IPS DF 19.7 (cell line): ENCODE measurements at regions not wholly inside any gene's neighbourhood (a gene's known extent, or its start where the extent isn't known, plus 50 kb on each side); places are given as distances from the start of the nearest gene placed in this dataset.
A peak's percentile ranks its signal among the peaks of the same experiment; 100 is the strongest.
"Not testable (repeated sequence)": the region's sequence is repeated elsewhere in the genome, so short reads cannot be mapped to it uniquely, and the experiment has no call there.

Experiments
- DNase-seq: peaks from one replicate; pipeline ENCODE4 v3.0.0-alpha.2; 2013; ENCODE audit warnings: low read depth, low spot score

GRCh38 chr10:53664282-53665019, 891.9 kb upstream of the MBL2 start:
- no peak for DNase-seq

GRCh38 chr10:53650794-53651193, 878.2 kb upstream of the MBL2 start:
- no peak for DNase-seq

DNA sequence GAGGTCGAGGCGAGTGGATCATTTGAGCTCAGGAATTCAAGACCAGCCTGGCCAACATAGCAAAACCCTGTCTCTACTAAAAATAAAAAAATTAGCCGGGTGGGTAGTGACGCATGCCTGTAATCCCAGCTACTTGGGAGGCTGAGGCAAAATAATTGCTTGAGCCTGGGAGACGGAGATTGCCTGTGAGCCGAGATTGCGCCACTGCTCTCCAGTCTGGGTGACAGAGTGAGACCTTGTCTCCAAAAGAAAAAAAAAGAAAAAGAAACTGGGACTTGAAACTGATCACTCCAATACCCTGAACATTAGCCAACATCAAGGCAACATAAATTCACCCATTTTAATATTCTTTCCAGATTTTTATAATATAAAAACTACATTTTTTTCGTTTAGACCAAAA, 874.6 kb upstream of the MBL2 start:
- not testable (repeated sequence) for DNase-seq

- no peak for DNase-seq
These were observed 873.9 kb upstream of the MBL2 start for GRCh38 chr10:53646525-53646924.

DNA sequence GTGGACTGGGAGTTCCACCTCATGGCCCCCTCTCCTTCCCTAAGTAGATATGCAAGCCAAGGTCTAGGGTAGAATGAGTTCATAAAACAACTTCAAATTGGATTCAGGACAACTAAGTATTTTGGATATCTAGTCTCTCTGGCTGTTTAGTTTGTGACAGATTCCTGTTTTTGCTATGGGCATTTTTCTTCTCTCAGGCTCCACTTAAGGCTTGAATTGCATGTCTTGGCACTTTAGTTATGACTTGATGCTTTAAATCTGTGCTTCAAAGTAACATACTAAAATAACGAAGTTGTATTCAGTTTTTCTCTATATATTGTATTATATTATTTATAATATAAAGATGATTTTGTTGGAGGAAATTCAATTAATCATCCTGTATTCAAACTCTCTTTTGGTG, 873.4 kb upstream of the MBL2 start:
- DNase-seq, result no peak

DNA sequence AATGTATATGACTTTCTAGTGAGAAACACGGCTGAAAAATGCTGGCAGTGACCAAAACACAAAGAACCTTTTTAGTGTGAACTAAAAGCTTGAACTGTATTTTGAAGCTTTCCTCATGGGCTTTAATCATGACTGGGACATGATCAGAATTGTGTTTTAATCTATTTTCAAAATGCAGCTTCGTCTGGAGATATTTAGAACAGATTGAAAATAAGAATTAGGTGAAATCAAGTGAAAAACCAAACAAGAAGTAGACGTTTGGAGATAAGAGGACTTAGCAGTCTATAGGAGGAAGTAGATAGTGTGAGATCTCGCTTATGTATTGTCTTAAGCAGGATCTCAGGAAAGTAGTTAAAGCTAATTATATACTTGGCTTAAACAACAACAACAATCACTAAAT, 865.4 kb upstream of the MBL2 start:
- no peak for DNase-seq

DNA sequence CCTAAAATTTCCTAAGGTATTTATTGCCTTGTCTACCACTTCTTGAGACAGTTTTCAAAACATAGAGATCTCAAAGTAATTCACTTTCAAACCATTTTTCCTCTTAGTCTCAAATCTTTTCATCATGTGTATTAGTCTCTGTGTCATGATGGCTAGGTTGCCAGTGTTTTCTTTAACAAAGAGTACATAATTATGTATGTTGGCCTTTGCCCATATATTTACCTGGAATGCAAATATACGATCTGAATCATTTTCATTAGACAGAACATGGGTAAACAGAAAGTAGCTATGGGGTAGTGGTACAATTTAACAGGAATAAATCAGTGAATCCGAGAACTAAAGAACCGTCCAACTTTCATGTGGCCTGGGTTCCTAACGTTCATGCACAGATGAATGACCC, 852.1 kb upstream of the MBL2 start:
- DNase-seq, result no peak

GRCh38 chr10:53622201-53622600, 849.6 kb upstream of the MBL2 start:
- DNase-seq, result no peak

DNA sequence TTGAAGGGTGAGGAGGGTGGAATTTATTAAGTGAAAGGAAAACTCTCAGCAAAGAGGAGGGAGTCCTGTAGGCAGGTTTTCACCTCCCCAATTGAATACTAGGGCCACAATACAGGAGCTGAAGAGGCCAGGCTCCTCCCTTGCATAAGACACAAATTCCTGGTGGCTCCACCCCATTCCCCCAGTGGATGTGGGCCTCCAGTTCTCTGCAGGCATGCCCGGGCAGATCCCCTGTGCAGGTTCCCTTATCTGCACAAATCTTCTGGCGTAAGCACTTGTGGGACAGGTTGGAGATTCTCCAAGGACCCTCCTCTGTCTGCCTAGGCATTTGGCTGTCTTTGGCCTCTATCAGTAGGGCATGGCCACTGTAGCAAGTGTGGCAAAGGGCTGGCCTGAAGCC, 847.1 kb upstream of the MBL2 start:
- DNase-seq, result no peak

DNA sequence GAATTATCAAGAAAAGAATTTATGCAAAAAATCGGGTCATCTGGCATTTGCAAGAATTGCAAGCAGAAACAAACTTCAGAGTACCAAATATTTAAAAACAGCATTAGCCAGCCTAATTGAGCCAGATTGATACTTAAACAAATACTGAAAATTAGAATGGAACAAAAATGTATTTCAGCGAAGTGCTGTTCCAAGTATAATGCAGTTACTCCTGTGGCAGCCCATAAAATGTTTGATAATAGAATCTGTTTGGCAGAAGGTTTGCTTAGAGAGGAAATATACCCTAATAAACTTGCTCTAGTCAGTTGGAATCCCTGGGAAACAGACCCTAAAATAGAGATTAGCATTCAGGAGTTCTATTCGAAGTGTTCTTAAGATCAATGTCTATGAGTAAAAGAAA, 835.1 kb upstream of the MBL2 start:
- DNase-seq, result no peak

DNA sequence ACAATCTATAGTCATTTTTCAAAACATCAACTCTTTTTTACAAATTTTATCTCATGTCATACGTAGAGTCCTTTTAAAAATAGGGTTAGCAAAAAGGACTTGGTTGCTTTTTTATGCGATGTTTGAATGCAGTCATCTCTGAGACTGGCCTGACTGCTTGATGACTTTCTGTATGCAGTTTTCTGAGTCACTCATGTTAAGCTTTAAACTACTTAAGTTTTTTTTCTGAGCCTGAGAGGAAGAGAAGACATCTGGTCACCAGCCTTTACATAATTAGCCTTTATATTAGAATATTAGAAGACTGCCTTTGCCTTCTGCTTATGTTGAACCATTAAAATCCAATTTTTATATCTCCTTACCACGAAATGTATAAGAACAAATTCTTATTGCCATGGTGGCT, 834.4 kb upstream of the MBL2 start:
- no peak for DNase-seq

- no peak for DNase-seq
These were observed 828.8 kb upstream of the MBL2 start for GRCh38 chr10:53601260-53601875.

DNA sequence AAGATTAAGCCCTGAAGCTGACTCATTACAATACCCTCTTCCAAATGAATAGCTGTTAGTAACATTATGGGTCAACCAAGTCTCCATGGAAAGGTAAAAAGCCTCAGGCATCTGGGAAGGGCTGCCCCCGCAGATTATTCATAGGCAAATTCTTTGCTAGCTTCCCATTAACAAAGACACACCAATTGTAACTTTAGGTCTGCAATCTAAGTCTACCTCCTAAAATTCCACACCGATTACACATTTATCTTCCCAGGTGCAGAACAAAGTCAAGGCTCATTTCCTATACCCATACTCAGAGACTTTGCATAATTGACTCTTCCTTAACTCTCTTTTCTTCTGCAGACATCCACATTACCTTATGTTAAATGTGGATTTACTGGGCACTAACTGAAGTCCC, 826.3 kb upstream of the MBL2 start:
- peak; percentile 98 for DNase-seq

DNA sequence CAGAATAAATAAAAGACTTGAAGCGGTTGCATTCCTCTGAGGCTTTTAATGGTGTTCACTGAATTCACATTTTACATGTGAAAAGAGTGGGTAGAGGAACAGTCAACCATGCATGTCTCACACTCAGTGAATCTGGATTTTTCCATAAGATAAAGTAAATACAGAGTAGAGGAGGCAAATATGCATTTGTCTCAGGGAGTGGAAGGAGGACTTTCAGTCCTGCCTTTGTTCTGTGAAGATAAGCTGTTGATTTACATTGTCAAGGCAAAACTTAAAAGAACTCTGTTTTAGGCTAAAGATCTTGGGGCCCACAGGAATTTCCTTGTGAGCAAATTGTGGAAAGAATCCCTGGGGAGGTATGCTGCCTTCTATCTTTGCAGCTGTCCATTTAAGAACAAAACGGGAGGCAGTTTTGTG, 825.3 kb upstream of the MBL2 start:
- DNase-seq, result peak; percentile 97

GRCh38 chr10:53580465-53580864, 807.9 kb upstream of the MBL2 start:
- DNase-seq, result no peak

DNA sequence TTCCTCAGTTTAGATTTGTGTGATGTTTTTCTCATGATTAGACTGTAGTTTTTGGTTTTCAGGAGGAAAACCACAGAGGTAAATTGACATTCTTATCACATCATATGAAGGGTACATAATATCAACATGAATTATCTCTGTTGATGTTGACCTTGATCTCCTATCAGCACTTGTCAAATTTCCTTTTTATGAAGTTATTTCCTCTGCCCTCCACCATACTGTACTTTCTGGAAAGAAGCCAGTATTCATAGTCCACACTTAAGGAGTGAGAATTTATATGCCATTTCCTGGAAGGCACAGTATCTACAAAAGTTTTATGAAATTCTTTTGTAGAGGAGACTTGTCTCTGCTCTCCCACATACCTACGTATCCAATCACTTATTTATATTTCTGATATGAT, 807.2 kb upstream of the MBL2 start:
- no peak for DNase-seq

DNA sequence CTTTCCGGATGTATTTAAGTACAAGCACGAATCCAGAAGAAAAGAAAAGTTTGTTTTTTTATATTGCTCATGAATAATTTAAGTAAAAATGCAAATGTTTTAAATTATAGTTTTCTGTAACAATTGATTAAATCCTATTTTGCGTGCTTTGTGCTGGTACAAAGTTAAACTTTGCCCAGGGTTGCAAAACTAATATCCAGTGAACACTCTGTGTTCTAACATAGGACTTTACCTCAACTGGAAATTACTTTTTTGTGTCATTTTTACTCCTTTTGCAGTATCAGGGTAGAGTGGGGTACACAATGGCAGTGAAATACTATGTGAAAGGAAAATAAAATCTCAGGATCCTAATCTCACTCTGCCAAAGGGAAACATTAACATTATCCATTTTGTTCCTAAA, 801.4 kb upstream of the MBL2 start:
- DNase-seq, result no peak

DNA sequence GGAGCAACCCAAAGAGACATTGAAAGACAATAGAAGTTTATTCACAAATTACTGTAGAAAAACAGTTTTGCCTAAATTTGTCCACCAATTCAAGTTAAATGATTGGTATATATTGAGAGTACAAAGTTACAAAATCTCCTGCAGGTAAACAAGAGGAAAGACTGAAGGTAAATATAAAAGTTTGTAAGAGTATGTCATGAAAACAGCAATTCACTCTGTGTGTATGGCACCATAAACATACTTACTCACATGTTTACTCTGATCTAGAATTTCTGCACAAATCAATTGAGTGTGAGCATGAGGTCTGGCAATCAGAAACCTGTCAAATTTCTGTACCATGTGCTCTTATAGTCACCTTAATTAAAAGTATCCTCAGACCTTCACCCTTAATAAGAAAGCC, 800.9 kb upstream of the MBL2 start:
- no peak for DNase-seq

- DNase-seq, result no peak
These were observed 800.2 kb upstream of the MBL2 start for GRCh38 chr10:53572799-53573198.

GRCh38 chr10:53570221-53570620, 797.6 kb upstream of the MBL2 start:
- no peak for DNase-seq

GRCh38 chr10:53569455-53569854, 796.9 kb upstream of the MBL2 start:
- DNase-seq, result no peak

GRCh38 chr10:53548664-53549063, 776.1 kb upstream of the MBL2 start:
- no peak for DNase-seq

- DNase-seq, result no peak
These were observed 774.8 kb upstream of the MBL2 start for GRCh38 chr10:53547364-53547763.

DNA sequence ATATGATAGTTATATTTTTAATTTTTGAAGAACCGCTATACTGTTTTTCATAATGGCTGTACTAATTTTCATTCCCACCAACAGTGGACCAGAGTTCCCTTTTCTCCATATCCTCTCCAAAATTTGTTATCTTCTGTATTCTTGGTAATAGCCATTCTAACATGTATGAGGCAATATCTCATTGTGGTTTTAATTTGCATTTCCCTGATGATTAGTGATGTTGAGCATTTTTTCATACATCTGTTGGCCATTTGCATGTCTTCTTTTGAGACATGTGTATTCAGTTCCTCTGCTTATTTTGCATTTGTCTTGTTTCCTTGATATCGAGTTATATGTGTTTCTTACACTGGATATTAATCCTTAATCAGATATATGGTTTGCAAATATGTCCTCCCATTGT, 770.8 kb upstream of the MBL2 start:
- DNase-seq, result no peak
